ENCODE measurements at regions not wholly inside any gene's neighbourhood (a gene's known extent, or its start where the extent isn't known, plus 50 kb on each side); places are given as distances from the start of the nearest gene placed in this dataset.

DNA sequence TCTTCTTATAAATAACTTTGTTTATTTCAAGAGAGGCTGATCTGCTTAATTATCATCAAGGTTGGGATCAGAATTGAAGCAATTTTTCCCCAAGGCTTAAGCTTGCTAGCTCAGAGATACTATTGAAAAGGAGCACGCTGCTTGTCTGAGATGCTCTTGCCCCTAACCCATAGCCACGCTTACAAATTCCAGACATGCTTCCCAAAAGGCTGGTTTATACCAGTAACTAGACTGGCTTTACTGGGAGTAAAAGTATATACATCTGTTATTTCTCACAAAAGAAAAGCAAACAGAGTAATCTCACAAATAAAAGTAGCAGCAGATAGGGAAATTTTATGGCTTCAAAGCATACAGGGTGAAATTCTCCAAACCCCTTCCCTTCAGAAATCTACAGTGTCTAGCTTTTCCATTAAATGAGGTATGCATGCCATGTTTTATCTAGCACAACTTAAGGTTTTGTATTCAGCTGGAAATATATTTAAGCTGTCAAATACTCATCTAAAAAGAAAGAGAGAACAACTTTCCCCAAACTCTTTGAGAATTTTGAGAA lies 163.2 kb upstream of the TRPC7 start:
- TF ChIP-seq SP1 (IDR thresholded peaks at IDR 0.05) (no peak), LEF1 (IDR thresholded peaks at IDR 0.05; ENCODE audit: borderline replicate concordance) (no peak), NFRKB (IDR thresholded peaks at IDR 0.05) (no peak)
